ENCODE measurements at regions not wholly inside any gene's neighbourhood (a gene's known extent, or its start where the extent isn't known, plus 50 kb on each side); places are given as distances from the start of the nearest gene placed in this dataset.

DNA sequence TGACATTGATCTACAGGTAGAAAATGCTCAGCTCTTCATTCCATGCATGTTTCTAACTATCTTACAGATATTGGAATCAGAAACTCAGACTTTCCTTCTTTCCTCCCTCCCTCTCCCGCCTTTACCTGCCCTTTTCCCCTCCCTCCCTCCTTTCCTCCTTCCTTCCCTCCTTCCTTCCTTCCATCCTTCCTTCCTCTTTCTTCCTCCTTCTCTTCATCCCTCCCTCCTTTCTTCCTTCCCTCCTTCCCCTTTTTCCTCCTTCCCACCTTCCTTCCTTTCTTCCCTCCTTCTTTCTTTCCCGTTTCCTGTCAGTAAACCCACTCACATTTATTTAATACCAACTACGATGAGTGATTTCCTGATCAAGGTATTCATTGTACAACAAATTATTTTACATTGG, 113.4 kb upstream of the IRS2 start:
- TF ChIP-seq POLR2AphosphoS5 (IDR thresholded peaks at IDR 0.05) (no peak), POLR2A (IDR thresholded peaks at IDR 0.05) (no peak), CTCF (IDR thresholded peaks at IDR 0.05) (no peak)
- Histone ChIP-seq H3K27me3 (no peaks in the 10 kb centered on the region), H3K4me1 (no peaks in the 10 kb centered on the region), H3K36me3 (no peaks in the 10 kb centered on the region), H3K4me3 (no peak overlapping the region), H3K9me3 (no peaks in the 10 kb centered on the region), H3K27ac (no peak overlapping the region)
- intact Hi-C loops (cut with DNase I; ENCODE audit: low total_unique reads), result no loop called here
- DNase-seq (ENCODE audit: low spot score in 2 of 2), result no peak

DNA sequence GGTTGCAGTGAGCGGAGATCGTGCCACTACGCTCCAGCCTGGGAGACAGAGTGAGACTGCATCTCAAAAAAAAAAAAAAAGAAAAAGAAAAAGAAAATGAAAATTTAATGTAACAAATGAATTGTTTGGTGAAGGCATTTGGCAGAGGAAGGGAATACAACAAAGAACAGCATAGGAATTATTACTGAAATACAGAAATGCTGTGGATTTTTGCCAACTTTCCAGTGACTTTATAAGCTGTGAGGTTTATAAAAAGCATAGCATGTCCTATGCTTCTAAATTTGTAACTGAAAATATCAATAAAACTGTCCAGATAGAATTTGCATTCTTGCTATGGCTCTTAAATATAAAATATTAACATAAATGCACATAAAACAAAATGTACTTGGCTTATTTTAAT, 112.9 kb upstream of the IRS2 start:
- intact Hi-C loops (cut with DNase I; ENCODE audit: low total_unique reads), result no loop called here
- Histone ChIP-seq H3K9me3 (no peaks in the 10 kb centered on the region), H3K4me3 (no peak overlapping the region), H3K36me3 (no peaks in the 10 kb centered on the region), H3K27ac (no peak overlapping the region), H3K27me3 (no peaks in the 10 kb centered on the region), H3K4me1 (no peaks in the 10 kb centered on the region)
- no peak for TF ChIP-seq CTCF (IDR thresholded peaks at IDR 0.05)
- TF ChIP-seq POLR2AphosphoS5 (IDR thresholded peaks at IDR 0.05), result no peak
- TF ChIP-seq POLR2A (IDR thresholded peaks at IDR 0.05), result no peak
- no peak for DNase-seq (ENCODE audit: low spot score in 2 of 2)

DNA sequence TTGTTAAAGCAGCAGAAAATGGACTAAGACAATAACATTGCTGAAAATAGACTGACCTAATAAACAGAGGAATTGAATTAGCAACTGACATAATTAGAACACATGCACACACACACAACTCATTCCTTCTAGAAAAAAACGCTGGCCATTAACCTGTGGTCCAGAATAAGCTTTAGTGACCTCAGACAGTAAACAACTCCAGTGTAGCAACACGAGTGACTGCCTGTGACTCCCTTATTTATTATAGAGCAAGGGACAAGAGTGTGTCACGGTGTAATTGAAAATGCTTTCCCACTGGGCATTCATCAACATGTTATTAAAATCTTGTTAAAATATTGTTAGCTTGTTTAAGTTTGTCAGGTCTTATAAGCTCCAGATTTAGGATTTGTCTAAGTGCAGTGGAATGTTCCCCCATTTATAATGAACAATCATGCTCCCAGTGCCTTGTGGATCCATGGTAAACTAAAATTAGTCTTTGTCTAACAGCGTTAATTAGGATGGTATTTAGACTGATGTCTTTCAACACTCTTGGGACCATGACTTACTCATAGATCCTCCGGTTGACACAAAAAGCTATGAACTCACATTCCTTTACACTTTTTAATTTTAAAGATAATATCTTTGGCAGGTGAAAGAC, 111.7 kb upstream of the IRS2 start:
- Histone ChIP-seq H3K36me3 (no peaks in the 10 kb centered on the region), H3K27me3 (no peaks in the 10 kb centered on the region), H3K27ac (no peak overlapping the region), H3K9me3 (no peaks in the 10 kb centered on the region), H3K4me3 (no peak overlapping the region), H3K4me1 (no peaks in the 10 kb centered on the region)
- DNase-seq (ENCODE audit: low spot score in 2 of 2), result no peak
- TF ChIP-seq CTCF (IDR thresholded peaks at IDR 0.05), result no peak
- TF ChIP-seq POLR2A (IDR thresholded peaks at IDR 0.05), result no peak
- TF ChIP-seq POLR2AphosphoS5 (IDR thresholded peaks at IDR 0.05), result no peak
- intact Hi-C loops (cut with DNase I; ENCODE audit: low total_unique reads), result no loop called here

DNA sequence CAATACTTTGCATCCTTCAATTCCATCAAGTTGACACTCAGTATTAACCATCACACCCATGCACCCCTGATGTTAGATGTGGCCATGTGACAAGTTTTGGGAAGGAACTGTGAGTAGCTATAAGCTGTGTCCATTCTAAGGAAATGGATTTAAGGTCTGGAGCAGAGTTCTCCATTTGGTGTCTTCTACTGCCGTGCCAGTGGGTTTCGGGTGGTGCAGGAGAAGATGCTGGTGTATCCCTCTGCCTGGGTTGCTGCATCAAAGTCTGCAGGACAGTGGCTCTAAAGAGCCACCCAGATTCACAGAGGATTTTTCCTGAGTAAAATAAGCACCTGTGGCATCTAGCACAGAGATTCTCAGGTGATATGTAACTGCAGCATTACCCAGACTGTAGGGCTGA, 105.7 kb upstream of the IRS2 start:
- Histone ChIP-seq H3K9me3 (peaks cover 0 to 5% of the 10 kb centered on the region in 2 donors), H3K36me3 (no peaks in the 10 kb centered on the region), H3K27ac (no peak overlapping the region), H3K27me3 (no peaks in the 10 kb centered on the region), H3K4me3 (no peak overlapping the region), H3K4me1 (no peaks in the 10 kb centered on the region)
- DNase-seq (ENCODE audit: low spot score in 2 of 2), result no peak
- intact Hi-C loops (cut with DNase I; ENCODE audit: low total_unique reads), result no loop called here
- TF ChIP-seq CTCF (IDR thresholded peaks at IDR 0.05) (no peak), POLR2A (IDR thresholded peaks at IDR 0.05) (no peak), POLR2AphosphoS5 (IDR thresholded peaks at IDR 0.05) (no peak)

DNA sequence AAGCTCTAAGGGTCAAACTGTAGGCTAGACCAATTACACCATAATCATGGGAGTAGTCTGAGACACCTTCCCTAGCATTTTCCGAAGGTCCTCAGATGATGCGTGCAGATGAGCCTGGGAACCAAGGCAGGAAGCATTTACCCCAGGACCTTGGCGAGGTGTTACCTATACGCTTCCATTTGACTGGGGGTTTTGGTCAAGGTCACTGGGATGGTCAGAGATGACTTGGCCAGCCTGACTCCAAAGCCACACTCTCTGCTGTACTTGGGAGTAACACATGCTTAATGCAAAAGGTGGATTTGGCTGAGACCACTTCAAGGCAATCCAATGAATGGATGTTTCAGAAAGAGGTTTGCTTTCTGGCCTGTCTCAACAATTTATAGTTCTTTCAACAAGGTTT, 98.9 kb upstream of the IRS2 start:
- no peaks in the 10 kb centered on the region for H3K4me1 ChIP-seq
- TF ChIP-seq POLR2AphosphoS5 (IDR thresholded peaks at IDR 0.05), result no peak
- TF ChIP-seq POLR2A (IDR thresholded peaks at IDR 0.05), result no peak
- TF ChIP-seq CTCF (IDR thresholded peaks at IDR 0.05), result no peak

More for the DNA sequence above, 98.9 kb upstream of the IRS2 start:
- Histone ChIP-seq H3K9me3 (peaks cover 0 to 5% of the 10 kb centered on the region in 2 donors), H3K4me3 (no peak overlapping the region), H3K27me3 (no peaks in the 10 kb centered on the region), H3K27ac (no peak overlapping the region), H3K36me3 (no peaks in the 10 kb centered on the region)
- no peak for DNase-seq (ENCODE audit: low spot score in 2 of 2)
- intact Hi-C loops (cut with DNase I; ENCODE audit: low total_unique reads), result loop anchor here (5.0 kb wide), 1 partner anchor 282 kb away; no protein-coding TSS in a partner anchor
